ENCODE measurements at regions not wholly inside any gene's neighbourhood (a gene's known extent, or its start where the extent isn't known, plus 50 kb on each side); places are given as distances from the start of the nearest gene placed in this dataset.
"Not testable (repeated sequence)": the region's sequence is repeated elsewhere in the genome, so short reads cannot be mapped to it uniquely, and the experiment has no call there.

- no peak for DNase-seq
Measured at GRCh38 chr22:48782326-48782725, 1045.3 kb downstream of the BRD1 start.

DNA sequence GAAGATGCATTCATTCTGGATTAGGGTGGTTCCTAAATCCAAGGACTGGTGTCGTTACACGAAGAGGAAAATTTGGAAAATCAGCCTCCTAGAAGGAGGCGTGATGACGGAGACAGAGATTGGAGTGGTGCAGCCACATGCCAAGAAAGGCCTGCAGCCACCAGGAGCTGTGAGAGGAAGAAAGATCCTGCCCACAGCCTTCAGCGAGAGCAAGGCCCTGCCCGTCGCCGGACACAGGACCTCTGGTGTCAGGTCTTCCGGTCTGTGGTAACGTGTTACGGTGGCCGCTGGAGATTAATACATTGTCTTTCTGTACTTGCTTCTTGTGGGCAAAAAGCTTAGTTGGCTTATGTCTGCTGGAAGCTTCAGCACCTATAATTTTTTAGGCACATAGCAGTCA lies 1045.8 kb downstream of the BRD1 start:
- no peak for DNase-seq

GRCh38 chr22:48781391-48781790 lies 1046.3 kb downstream of the BRD1 start:
- DNase-seq = no peak

DNA sequence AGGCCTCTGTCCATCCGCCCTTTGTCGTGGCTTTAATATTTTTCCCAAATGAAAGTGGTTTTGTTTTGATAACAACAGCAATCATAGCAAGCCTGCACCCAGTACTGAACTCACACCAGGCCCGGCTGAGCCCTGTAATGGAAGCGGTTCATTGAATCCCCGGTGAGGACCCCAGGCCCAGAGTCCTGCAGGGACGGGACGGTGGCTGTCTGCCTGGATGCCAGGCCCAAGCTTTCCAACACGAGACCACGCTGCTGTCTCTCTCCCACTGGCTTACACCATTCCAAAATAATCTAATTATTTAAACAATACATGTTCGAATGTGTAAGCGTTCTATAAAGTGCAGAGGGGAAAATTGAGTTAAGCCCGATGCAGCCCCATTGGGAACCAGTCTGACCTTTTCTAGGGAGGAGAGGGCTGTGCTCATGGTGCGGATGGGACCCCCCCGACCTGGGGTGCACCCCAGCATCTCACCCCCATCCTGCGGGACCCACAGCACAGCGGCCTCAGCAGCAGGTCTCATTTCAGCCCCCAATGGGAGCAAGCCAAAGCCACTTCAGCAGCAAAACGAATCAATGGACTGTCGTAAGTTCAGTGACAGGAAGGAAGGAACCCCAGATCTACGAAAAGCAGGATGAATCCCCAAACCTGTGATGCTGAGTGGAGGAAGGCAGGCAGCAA lies 1046.9 kb downstream of the BRD1 start:
- no peak for DNase-seq

DNA sequence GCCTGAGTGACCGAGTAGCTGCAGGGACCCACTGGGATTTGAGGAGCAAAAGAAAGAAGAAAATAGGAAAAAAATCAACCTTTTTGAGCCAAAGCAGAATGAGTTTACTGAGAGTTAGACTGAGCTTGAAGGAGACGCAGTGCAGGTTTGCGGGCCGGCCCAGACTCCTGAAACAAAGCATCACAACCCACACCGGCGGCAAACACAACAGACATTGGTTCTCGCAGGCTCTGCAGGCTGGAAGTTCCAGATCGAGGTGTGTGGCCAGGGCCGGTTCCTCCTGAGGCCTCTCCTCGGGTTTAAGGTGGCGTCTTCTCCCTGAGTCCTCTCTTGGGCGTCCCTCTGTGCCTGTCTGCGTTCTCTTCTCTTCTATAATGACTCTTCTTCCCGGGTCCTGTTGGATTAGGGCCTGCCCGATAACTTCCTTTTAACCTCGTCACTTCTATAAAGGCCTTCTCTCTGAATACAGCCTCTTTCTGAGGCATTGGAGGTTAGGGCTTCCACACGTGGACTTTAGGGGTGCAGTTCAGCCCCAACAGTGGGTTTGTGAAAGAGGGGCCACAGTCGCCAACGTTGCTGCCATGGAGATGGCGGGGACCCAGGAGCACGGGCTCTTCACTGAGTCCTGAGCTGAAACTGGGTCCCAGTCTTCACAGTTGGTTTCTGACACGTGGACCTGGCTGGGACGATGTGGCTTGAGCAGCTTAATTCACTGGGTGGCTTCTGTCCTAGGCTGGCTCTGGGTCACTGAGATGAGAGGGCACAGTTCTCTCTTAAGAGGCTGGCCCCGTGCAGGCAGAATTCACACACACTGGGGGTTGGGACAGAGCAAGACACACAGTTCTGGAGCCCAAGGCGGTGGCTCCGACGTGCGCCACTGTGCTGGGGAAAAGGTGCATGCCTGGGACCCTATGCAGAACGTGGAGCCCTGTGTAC lies 1047.7 kb downstream of the BRD1 start:
- DNase-seq = no peak

DNA sequence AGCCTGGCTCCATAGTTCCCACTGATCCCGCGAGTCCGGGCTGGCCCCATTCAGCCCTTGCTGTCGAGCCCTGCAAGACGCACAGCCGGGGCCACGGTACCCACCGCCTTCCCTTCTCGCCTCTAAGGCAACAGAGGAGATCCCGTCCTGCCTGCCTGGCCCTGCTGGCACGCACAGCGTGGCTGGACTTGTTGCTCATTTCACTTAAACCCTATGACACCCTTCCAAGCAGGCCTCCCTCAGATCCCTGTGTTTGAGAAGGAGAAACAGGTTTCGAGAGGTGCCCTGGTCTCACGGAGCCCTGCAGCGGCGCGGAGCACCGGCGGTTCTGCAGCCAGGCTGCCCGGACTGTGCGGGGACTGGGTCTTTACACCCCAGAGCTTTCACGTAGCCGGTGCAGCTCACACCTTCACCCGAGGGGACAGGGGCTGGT lies 1048.4 kb downstream of the BRD1 start:
- no peak for DNase-seq

DNA sequence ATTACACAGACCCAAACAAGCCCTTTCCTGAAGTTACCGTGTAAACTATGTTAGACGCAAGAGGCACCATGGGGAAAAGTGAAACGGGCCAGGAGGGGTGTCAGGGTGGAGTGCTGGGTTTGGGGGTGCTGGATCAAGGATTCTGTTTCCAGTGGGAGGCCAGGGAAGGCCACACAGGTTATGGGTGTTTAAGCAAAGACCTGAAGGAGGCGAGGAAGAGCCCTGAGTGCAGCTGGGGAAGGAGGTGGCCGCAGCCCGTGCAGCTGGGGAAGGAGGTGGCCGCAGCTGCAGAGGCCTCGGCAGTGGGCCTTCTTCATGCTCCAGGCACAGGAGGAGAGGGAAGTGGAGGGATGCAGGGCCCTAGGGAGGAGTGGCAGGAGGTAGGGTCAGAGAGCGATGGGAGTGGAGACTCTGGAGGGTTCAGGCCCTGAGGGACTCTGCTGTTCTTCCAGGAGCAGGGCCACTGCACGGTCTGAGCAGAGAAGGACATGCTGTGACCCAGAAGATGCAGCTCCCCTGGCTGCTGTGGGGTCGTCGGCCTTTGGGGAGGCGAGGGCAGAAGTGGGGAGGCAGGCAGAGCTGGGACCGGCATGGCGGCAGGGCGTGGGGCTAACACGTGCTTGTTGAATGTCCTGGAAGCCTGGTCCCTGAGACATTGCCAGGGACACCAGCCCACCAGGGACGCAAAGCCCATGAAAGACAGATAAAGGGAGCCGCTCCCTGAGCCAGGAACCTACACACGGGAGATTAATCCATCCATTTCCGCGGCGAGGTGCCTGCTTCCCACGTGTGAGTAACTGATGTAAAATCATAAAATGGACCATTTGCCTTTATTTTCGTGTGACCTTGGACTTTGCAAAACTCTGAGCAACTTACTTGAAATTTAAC lies 1049.1 kb downstream of the BRD1 start:
- DNase-seq = no peak

- no peak for DNase-seq
Measured at GRCh38 chr22:48772286-48772907, 1055.3 kb downstream of the BRD1 start.

- DNase-seq = no peak
Measured at GRCh38 chr22:48765595-48765994, 1062.1 kb downstream of the BRD1 start.

GRCh38 chr22:48761546-48761945 lies 1066.1 kb downstream of the BRD1 start:
- no peak for DNase-seq

GRCh38 chr22:48760481-48761390 lies 1066.9 kb downstream of the BRD1 start:
- no peak for DNase-seq

DNA sequence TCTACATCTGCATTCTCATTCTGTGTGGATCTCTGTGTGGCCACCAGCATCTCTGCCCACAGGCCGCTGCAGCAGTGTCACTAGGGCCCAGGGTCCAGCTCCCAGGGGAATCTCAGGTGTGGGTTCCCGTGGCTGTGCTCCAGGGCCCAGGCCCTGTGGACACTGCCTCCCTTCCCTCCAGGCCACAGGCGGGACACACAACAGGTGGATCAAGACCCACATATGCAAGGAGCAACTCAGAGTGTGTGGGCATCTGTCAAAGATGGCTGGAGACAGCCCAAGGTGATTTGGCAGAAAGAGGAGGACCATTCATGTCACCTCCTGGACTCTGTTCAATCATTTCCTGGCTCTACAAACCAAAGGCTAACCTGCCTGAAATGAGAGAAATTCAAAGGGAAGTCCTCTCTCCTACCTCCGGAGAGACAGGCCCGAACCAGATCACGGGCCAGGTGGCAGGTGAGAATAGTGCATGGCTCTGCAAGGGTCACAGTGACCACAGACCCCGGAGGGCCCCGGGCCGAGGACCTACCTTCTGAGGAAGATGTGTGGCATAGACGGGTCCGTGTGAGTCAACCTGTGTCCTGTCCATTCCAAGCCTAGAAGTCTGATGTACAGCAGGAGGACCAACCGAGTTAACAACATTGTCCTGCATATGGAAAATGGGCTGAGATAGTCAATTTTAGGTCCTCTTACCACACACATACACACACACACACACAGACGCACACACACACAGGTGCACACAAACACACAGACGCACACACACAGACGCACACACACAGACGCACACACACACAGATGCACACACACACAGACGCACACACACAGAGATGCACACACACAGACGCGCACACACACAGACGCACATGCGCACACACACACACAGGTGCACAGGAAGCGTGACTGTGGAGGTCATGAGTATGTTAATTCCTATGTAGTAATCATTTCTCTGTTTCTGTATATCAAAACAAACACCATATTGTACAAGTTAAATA lies 1068.5 kb downstream of the BRD1 start:
- no peak for DNase-seq

DNA sequence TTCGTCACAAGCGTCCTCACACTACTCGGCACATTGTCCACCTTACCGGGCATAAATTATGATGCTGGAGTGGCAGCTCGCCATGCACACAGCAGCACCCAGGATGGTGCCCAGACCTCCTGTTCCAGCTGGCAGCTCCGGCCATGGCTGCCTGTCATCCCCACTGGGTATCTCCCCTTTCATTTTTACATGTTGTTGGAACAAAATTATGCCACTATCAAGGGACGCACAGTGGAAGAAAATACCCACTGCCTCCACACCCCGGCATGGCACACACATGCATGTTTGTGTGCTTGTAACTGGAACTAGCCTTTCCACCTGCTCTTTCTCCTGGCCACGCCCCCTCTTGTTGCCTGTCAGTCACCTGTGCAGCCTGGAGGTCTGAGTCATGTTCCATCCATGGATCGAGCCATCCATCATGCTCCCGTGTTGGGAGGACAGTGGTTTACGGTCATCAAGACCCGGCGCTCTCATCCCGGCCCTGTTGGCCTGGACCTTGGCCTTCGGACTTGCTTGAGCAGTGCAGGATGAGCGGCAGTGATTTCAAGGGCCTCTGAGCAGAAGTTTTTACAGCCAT lies 1069.6 kb downstream of the BRD1 start:
- no peak for DNase-seq

- no peak for DNase-seq
Measured at GRCh38 chr22:48757581-48757980, 1070.1 kb downstream of the BRD1 start.

DNA sequence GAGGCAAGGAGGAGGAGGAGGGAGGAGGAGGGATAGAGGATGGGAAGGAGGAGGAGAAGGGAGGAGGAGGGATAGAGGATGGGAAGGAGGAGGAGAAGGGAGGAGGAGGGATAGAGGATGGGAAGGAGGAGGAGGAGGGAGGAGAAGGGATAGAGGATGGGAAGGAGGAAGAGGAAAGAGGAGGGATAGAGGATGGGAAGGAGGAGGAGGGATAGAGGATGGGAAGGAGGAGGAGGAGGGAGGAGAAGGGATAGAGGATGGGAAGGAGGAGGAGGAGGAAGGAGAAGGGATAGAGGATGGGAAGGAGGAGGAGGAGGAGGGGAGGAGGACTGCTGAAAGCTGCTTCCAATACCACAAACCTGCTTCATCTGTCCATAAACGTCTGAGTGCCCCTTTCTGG lies 1070.5 kb downstream of the BRD1 start:
- not testable (repeated sequence) for DNase-seq

DNA sequence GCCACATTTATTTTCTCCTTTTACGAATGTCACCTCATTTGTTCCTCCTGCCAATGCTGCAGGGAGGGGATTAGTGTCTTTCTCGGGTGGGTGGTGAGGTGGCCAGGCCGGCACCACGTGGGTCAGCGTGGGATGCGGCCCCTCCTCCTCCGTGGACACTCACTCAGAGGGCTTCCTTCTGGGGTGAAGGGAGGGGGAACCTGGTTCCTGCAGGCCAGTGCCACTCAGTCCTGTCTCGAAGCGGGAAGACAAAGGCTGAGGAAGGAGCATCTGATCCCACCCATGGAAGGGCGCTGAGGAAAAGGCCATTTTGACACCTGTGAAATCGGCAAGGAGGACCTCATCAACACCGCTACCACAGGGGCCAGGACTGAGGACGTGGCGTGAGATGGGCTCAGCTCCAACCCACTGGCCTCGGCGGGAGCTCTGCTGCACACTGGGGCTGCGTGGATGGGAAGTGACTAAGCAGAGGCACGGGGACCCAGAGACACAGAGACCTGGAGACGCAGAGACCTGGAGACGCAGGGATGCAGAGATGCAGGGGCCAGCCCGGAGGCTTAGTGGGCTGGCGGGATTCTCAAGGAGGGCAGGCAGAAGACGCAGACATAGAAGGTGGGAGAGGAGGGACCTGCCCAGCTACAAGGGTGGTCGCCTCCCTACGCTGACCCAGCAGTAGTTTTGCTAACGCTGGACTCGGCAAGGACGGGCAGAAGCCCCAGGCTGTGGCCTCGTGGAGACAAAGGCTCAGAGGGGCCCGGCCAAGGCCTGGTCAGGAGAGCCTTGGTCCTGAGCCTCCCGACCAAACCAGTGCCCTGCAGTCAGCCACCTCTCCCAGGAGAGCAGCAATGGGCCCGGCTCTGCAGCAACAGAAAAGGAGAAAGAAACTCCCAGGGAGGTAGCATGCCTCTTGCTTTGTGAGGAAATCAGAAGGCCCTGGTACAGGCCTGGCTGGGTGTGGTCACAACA lies 1071.2 kb downstream of the BRD1 start:
- no peak for DNase-seq

- no peak for DNase-seq
Measured at GRCh38 chr22:48755059-48755949, 1072.4 kb downstream of the BRD1 start.

Measured in inflammatory macrophage treated with lipopolysaccharide for 4 hours (primary cell).